ENCODE measurements at regions not wholly inside any gene's neighbourhood (a gene's known extent, or its start where the extent isn't known, plus 50 kb on each side); places are given as distances from the start of the nearest gene placed in this dataset.

GRCh38 chr3:191889756-191890155 is 428.8 kb downstream of the PYDC2 start:
- TF ChIP-seq POLR2A (IDR thresholded peaks at IDR 0.05) (no peak), EP300 (IDR thresholded peaks at IDR 0.05; ENCODE audit: low read depth) (no peak), POLR2AphosphoS5 (IDR thresholded peaks at IDR 0.05) (no peak)
- TF ChIP-seq, protein P1, sequence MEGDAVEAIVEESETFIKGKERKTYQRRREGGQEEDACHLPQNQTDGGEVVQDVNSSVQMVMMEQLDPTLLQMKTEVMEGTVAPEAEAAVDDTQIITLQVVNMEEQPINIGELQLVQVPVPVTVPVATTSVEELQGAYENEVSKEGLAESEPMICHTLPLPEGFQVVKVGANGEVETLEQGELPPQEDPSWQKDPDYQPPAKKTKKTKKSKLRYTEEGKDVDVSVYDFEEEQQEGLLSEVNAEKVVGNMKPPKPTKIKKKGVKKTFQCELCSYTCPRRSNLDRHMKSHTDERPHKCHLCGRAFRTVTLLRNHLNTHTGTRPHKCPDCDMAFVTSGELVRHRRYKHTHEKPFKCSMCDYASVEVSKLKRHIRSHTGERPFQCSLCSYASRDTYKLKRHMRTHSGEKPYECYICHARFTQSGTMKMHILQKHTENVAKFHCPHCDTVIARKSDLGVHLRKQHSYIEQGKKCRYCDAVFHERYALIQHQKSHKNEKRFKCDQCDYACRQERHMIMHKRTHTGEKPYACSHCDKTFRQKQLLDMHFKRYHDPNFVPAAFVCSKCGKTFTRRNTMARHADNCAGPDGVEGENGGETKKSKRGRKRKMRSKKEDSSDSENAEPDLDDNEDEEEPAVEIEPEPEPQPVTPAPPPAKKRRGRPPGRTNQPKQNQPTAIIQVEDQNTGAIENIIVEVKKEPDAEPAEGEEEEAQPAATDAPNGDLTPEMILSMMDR (IDR thresholded peaks at IDR 0.05) = no peak

Data from transverse colon (tissue), 4 donors.